IMR-90 (cell line): ENCODE measurements at regions not wholly inside any gene's neighbourhood (a gene's known extent, or its start where the extent isn't known, plus 50 kb on each side); places are given as distances from the start of the nearest gene placed in this dataset.

ENCODE experiments used
- ATAC-seq: fragments of 200-7000 bp; cut with Tn5 transposase; 2 replicates; pipeline ENCODE4 v1.9.1; 2020; ENCODE audit warnings: low read depth, mild to moderate bottlenecking, moderate library complexity
- BruUV-seq: library from RNA; stranded (reverse); fragments of 400-500 nt; replicated peaks from 2 replicates; lab custom pipeline; 2021; lab: Mats Ljungman, UMichigan
- CTCF ChIA-PET: fragments of 300-600 bp; formaldehyde crosslinking; extraction: SDS; loops from one replicate; lab custom pipeline; 2021; ENCODE audit warnings: antibody characterized with exemption; lab: Yijun Ruan, JAX
- POLR2A ChIA-PET: fragments of 300-600 bp; sonication (Branson Sonifier 250); formaldehyde crosslinking; loops from one replicate; lab custom pipeline; 2022; ENCODE audit warnings: antibody characterized with exemption; ENCODE audit not compliant: unreplicated experiment; lab: Charles Lee
- DNase-seq: peaks from one replicate; pipeline ENCODE4 v3.0.0; 2013
- H2AFZ ChIP-seq: replicated peaks from 2 replicates; pipeline ENCODE3; 2013; ENCODE audit warnings: low read length, mild to moderate bottlenecking; ENCODE audit not compliant: poor library complexity
- H2AK5ac ChIP-seq: 2 replicates; pipeline ENCODE4 v1.6.1; 2013; ENCODE audit warnings: low read depth, low read length, inconsistent platforms
- H2AK9ac ChIP-seq: replicated peaks from 2 replicates; pipeline ENCODE3; 2013; ENCODE audit warnings: mild to moderate bottlenecking, low read depth, low read length, moderate library complexity; ENCODE audit not compliant: poor library complexity
- H2BK120ac ChIP-seq: 2 replicates; pipeline ENCODE4 v1.6.1; 2013; ENCODE audit warnings: low read depth, low read length, inconsistent platforms
- H2BK15ac ChIP-seq: 3 replicates; pipeline ENCODE4 v1.6.1; 2013; ENCODE audit warnings: low read depth, low read length, inconsistent platforms
- H2BK20ac ChIP-seq: 2 replicates; pipeline ENCODE4 v1.6.1; 2013; ENCODE audit warnings: low read depth, mild to moderate bottlenecking, inconsistent platforms, low read length, moderate library complexity
- H2BK5ac ChIP-seq: 2 replicates; pipeline ENCODE4 v1.6.1; 2013; ENCODE audit warnings: mild to moderate bottlenecking, low read depth, low read length, inconsistent platforms; ENCODE audit not compliant: poor library complexity, severe bottlenecking
- H3K14ac ChIP-seq: replicated peaks from 2 replicates; pipeline ENCODE4 v1.6.1; 2013; ENCODE audit warnings: low read depth, low read length, inconsistent platforms
- H3K18ac ChIP-seq: 2 replicates; pipeline ENCODE4 v1.6.1; 2013; ENCODE audit warnings: low read depth, low read length, control low read depth
- H3K23ac ChIP-seq: 2 replicates; pipeline ENCODE4 v1.6.1; 2013; ENCODE audit warnings: low read depth, low read length, inconsistent platforms
- H3K27ac ChIP-seq: 2 replicates; pipeline ENCODE4 v1.5.1; 2013; ENCODE audit warnings: mild to moderate bottlenecking, control low read depth, low read length; ENCODE audit not compliant: insufficient read depth
- H3K27me3 ChIP-seq: 2 replicates; pipeline ENCODE4 v1.6.1; 2013; ENCODE audit warnings: low read length; ENCODE audit not compliant: control insufficient read depth, insufficient read depth
- H3K36me3 ChIP-seq: 2 replicates; pipeline ENCODE4 v1.6.1; 2013; ENCODE audit warnings: low read length, mixed read lengths; ENCODE audit not compliant: control insufficient read depth, insufficient read depth
- H3K4ac ChIP-seq: 2 replicates; pipeline ENCODE4 v1.6.1; 2013; ENCODE audit warnings: low read depth, low read length, inconsistent platforms
- H3K4me1 ChIP-seq: 2 replicates; pipeline ENCODE4 v1.6.1; 2013; ENCODE audit warnings: low read length, mixed read lengths; ENCODE audit not compliant: control insufficient read depth, insufficient read depth
- H3K4me2 ChIP-seq: 2 replicates; pipeline ENCODE4 v1.6.1; 2013; ENCODE audit warnings: low read depth, mild to moderate bottlenecking, control low read depth, low read length, moderate library complexity
- H3K4me3 ChIP-seq: 2 replicates; pipeline ENCODE4 v1.5.1; 2013; ENCODE audit warnings: low read depth, mild to moderate bottlenecking, control low read depth, low read length, moderate library complexity; ENCODE audit not compliant: insufficient read depth
- H3K56ac ChIP-seq: 2 replicates; pipeline ENCODE4 v1.6.1; 2013; ENCODE audit warnings: low read length, inconsistent platforms; ENCODE audit not compliant: insufficient read depth; ENCODE audit errors: extremely low read depth
- H3K79me1 ChIP-seq, 2 experiments: 2 replicates each; pipeline ENCODE4 v1.6.1; 2013; ENCODE audit warnings: low read length in 2 of 2, inconsistent platforms in 1 of 2, low read depth in 1 of 2
- H3K9ac ChIP-seq: 2 replicates; pipeline ENCODE4 v1.6.1; 2013; ENCODE audit warnings: low read depth, low read length, control low read depth
- H3K9me1 ChIP-seq: 2 replicates; pipeline ENCODE4 v1.6.1; 2013; ENCODE audit warnings: low read length, inconsistent platforms; ENCODE audit not compliant: insufficient read depth
- H3K9me3 ChIP-seq: 2 replicates; pipeline ENCODE4 v1.6.1; 2013; ENCODE audit warnings: low read length; ENCODE audit not compliant: control insufficient read depth, insufficient read depth
- H4K20me1 ChIP-seq: 2 replicates; pipeline ENCODE4 v1.6.1; 2013; ENCODE audit warnings: low read length, inconsistent platforms; ENCODE audit not compliant: insufficient read depth
- H4K5ac ChIP-seq: 2 replicates; pipeline ENCODE4 v1.6.1; 2013; ENCODE audit warnings: mild to moderate bottlenecking, low read depth, low read length, control low read depth
- H4K8ac ChIP-seq, 2 experiments: 2 replicates each; pipeline ENCODE4 v1.6.1; 2013; ENCODE audit warnings: low read depth in 2 of 2, low read length in 2 of 2, control low read depth in 1 of 2, inconsistent platforms in 1 of 2
- H4K91ac ChIP-seq: 2 replicates; pipeline ENCODE4 v1.6.1; 2013; ENCODE audit warnings: low read depth, low read length, inconsistent platforms; ENCODE audit not compliant: insufficient read depth
- BHLHE40 ChIP-seq: fragments of 150-350 bp; IDR thresholded peaks from 2 replicates; pipeline ENCODE4 v1.6.1; 2016; ENCODE audit warnings: mild to moderate bottlenecking, low read depth, low read length
- CEBPB ChIP-seq: IDR thresholded peaks from 2 replicates; pipeline ENCODE4 v1.6.1; 2012; ENCODE audit warnings: low read depth, low read length, improper control_type of control experiment
- CHD1 ChIP-seq: IDR thresholded peaks from 2 replicates; pipeline ENCODE4 v1.6.1; 2012; ENCODE audit warnings: low read depth, low read length, improper control_type of control experiment
- FOS ChIP-seq: fragments of 150-350 bp; IDR thresholded peaks from 2 replicates; pipeline ENCODE4 v1.6.1; 2016; ENCODE audit warnings: low read depth, low read length
- MAFK ChIP-seq: IDR thresholded peaks from 2 replicates; pipeline ENCODE4 v1.6.1; 2012; ENCODE audit warnings: low read depth, low read length, improper control_type of control experiment
- MAZ ChIP-seq: IDR thresholded peaks from 2 replicates; pipeline ENCODE4 v1.6.1; 2012; ENCODE audit warnings: low read depth, mild to moderate bottlenecking, low read length, improper control_type of control experiment, moderate library complexity, borderline replicate concordance
- MXI1 ChIP-seq: IDR thresholded peaks from 2 replicates; pipeline ENCODE4 v1.6.1; 2012; ENCODE audit warnings: low read depth, mild to moderate bottlenecking, low read length, moderate library complexity, borderline replicate concordance
- NFE2L2 ChIP-seq: fragments of 150-350 bp; IDR thresholded peaks from 2 replicates; pipeline ENCODE4 v1.6.1; 2016; ENCODE audit warnings: low read depth, mild to moderate bottlenecking, low read length
- POLR2A ChIP-seq: IDR thresholded peaks from 2 replicates; pipeline ENCODE4 v1.6.1; 2012; ENCODE audit warnings: mild to moderate bottlenecking, low read depth, low read length
- RCOR1 ChIP-seq: IDR thresholded peaks from 2 replicates; pipeline ENCODE4 v1.6.1; 2012; ENCODE audit warnings: mild to moderate bottlenecking, low read length, improper control_type of control experiment; ENCODE audit not compliant: insufficient replicate concordance
- RFX5 ChIP-seq: IDR thresholded peaks from 2 replicates; pipeline ENCODE4 v1.8.0; 2012; ENCODE audit warnings: low read depth, mild to moderate bottlenecking, low read length, moderate library complexity
- SMC3 ChIP-seq: fragments of 150-350 bp; IDR thresholded peaks from 2 replicates; pipeline ENCODE4 v1.6.1; 2016; ENCODE audit warnings: low read depth, mild to moderate bottlenecking, antibody characterized with exemption, low read length, moderate library complexity
- WGBS, 2 experiments: methylation state at CpG; one replicate each; pipeline versions ENCODE4 v1.1.5 to v1.1.7; 2013; ENCODE audit warnings: missing lambda C conversion rate in 2 of 2; ENCODE audit not compliant: insufficient read length in 1 of 2; ENCODE audit errors: extremely low coverage in 2 of 2; 5-methylcytosine and 5-hydroxymethylcytosine counted together
- dilution Hi-C: fragments of 300-500 bp; cut with HindIII; formaldehyde crosslinking; loops from one replicate; pipeline ENCODE4 v1.14.3; 2018; ENCODE audit warnings: low sequenced_read_pairs; ENCODE audit not compliant: unreplicated experiment
- in situ Hi-C: fragments of 300-500 bp; cut with MboI; formaldehyde crosslinking; loops from 3 replicates; pipeline ENCODE4 v1.14.3; 2019; ENCODE audit warnings: low sequenced_read_pairs, inconsistent platforms, mixed read lengths
- intact Hi-C: fragments of 100-400 bp; cut with micrococcal nuclease; formaldehyde crosslinking; loops from 2 replicates; pipeline ENCODE4 v1.10.0; 2022
- TF ChIP-seq, protein P1 (sequence below): fragments of 150-350 bp; IDR thresholded peaks from 2 replicates; pipeline ENCODE4 v1.6.1; 2017; ENCODE audit warnings: mild to moderate bottlenecking, antibody characterized with exemption, low read length, low read depth
- TF ChIP-seq, protein P2 (sequence below): fragments of 150-350 bp; IDR thresholded peaks from 2 replicates; pipeline ENCODE4 v1.6.1; 2016; ENCODE audit warnings: low read depth, mild to moderate bottlenecking, low read length, moderate library complexity, borderline replicate concordance
- TF ChIP-seq, protein P3 (sequence below): conservative IDR thresholded peaks from 2 replicates; pipeline ENCODE4 v1.5.1; 2012; ENCODE audit warnings: mild to moderate bottlenecking, low read depth, low read length, improper control_type of control experiment

DNA sequence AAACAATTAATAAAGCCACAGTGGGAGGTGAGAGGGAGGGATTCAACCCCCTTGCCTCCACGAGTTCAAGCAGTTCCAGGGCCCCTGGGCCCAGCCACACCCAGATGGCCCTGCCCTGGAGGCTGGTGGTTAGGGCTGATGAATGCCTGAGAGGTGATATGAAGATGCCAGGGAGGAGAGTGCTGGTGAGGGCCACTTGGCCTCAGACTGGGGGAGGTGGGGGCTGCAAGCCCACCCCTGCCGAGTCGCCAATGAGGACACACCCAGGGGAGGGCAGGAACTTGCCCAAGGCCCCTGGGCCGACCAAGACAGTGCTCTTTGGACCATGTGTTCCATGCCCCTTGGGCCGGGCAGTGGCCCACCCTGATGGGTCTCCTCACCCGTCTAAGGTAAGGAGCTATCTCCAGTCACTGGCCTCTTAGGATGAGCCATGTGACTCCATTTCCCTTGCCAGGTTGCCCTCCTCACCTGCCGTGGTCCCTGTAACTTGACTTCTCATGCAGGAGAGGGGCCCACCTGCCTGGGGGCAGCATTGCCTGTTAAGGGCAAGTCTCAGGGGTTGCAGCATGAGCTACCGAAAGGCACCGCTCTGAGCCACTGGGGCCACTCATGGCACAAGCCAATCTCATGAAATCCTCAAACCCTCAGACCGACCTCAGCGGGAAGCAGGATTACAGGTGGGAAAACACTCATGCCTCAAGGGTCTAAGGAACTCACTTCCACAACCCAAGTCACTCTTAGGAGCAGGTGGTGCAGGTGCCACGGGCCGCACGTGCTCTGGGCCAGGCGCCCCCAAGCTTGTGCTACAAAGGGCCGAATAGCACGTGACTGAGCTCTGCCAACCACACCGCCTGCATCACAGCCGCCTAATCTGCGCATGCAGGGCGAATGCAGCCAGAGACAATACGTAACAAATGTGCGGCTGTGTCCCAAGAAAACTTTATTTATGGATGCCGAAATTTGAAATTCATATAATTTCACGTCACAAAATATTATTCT lies 147.4 kb upstream of the MLN start:
- Histone ChIP-seq H3K36me3 (no peaks in the 10 kb centered on the region), H2BK5ac (no peak overlapping the region), H3K27ac (no peak overlapping the region), H3K4me2 (no peak overlapping the region), H3K4ac (no peak overlapping the region), H4K20me1 (no peaks in the 10 kb centered on the region), H4K5ac (no peak overlapping the region), H3K9ac (no peak overlapping the region), H3K14ac (no peak overlapping the region), H2AFZ (no peak overlapping the region), H3K56ac (no peak overlapping the region), H3K9me1 (no peaks in the 10 kb centered on the region), H2AK5ac (no peak overlapping the region), H3K9me3 (no peaks in the 10 kb centered on the region), H2AK9ac (no peak overlapping the region), H2BK120ac (no peak overlapping the region), H2BK20ac (no peak overlapping the region), H3K27me3 (peaks cover 63% of the 10 kb centered on the region), H4K8ac (no peak overlapping the region), H2BK15ac (no peak overlapping the region), H3K4me3 (no peak overlapping the region), H3K4me1 (no peaks in the 10 kb centered on the region), H4K91ac (no peak overlapping the region), H3K79me1 (no peaks in the 10 kb centered on the region), H3K23ac (no peak overlapping the region), H3K18ac (no peak overlapping the region)
- in situ Hi-C loops = no loop called here
- ATAC-seq (no peak), DNase-seq (no peak)
- BruUV-seq = no TSS peak
- WGBS, 2 experiments = 74% methylated on average over 17 of the region's 25 CpGs; no CpG with 5 or more reads in 1 of the 2 experiments
- dilution Hi-C loops = no loop called here
- POLR2A ChIA-PET = no interaction called here
- CTCF ChIA-PET = no interaction called here
- intact Hi-C loops = no loop called here
- TF ChIP-seq MXI1 (no peak), CHD1 (no peak), MAZ (no peak), FOS (no peak), SMC3 (no peak), RCOR1 (no peak), POLR2A (no peak), MAFK (no peak), RFX5 (no peak), CEBPB (no peak), NFE2L2 (no peak), BHLHE40 (no peak)
- TF ChIP-seq, protein P1, sequence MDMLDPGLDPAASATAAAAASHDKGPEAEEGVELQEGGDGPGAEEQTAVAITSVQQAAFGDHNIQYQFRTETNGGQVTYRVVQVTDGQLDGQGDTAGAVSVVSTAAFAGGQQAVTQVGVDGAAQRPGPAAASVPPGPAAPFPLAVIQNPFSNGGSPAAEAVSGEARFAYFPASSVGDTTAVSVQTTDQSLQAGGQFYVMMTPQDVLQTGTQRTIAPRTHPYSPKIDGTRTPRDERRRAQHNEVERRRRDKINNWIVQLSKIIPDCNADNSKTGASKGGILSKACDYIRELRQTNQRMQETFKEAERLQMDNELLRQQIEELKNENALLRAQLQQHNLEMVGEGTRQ = no peak
- TF ChIP-seq, protein P2, sequence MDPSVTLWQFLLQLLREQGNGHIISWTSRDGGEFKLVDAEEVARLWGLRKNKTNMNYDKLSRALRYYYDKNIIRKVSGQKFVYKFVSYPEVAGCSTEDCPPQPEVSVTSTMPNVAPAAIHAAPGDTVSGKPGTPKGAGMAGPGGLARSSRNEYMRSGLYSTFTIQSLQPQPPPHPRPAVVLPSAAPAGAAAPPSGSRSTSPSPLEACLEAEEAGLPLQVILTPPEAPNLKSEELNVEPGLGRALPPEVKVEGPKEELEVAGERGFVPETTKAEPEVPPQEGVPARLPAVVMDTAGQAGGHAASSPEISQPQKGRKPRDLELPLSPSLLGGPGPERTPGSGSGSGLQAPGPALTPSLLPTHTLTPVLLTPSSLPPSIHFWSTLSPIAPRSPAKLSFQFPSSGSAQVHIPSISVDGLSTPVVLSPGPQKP = no peak
- TF ChIP-seq, protein P3, sequence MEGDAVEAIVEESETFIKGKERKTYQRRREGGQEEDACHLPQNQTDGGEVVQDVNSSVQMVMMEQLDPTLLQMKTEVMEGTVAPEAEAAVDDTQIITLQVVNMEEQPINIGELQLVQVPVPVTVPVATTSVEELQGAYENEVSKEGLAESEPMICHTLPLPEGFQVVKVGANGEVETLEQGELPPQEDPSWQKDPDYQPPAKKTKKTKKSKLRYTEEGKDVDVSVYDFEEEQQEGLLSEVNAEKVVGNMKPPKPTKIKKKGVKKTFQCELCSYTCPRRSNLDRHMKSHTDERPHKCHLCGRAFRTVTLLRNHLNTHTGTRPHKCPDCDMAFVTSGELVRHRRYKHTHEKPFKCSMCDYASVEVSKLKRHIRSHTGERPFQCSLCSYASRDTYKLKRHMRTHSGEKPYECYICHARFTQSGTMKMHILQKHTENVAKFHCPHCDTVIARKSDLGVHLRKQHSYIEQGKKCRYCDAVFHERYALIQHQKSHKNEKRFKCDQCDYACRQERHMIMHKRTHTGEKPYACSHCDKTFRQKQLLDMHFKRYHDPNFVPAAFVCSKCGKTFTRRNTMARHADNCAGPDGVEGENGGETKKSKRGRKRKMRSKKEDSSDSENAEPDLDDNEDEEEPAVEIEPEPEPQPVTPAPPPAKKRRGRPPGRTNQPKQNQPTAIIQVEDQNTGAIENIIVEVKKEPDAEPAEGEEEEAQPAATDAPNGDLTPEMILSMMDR = no peak
